ENCODE measurements at regions not wholly inside any gene's neighbourhood (a gene's known extent, or its start where the extent isn't known, plus 50 kb on each side); places are given as distances from the start of the nearest gene placed in this dataset.

DNA sequence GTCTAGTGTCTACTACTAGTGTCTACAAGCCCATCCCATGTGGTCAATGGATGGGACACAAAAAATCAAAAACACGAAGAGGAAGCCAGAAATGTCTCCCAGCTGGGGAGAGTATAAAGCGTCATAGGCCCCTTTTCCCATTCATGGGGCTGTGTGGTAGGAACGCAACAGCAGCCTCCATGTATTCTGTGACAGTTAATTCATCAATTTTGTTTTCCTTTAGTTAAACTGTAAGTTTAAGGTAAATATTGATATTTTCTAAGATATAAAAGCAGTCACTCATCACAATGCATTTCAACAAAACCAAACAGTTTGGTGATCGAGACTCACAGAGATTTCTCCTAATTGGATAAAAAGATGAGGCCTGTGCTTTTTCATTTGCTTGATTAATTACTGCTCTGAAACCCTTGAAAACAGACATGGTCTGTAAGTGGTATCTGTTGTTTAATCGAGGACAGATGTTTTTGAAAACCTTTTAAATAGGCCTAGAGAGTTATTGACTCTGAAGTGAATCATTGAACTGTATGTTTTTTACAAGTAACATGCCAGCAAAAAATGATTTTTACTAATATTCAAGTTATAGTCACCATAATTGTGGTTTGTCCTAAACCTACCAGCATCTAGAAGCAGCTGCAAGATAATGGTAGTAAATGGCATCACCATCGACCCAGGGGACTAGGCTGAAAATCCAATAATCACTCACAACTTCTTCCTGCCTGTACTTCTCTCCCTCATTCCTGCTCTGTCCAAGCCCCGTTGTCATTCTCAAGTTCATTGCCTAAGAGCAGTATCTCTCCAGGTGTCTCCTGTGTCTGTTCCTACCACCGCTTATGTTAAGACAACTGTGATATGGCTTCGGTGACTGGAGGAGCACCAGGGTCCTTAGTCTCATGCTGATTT lies 87.7 kb upstream of the SHISA3 start:
- H3K4ac ChIP-seq (ENCODE audit: low read depth, low read length) = no peak overlapping the region
- ATAC-seq (ENCODE audit: low read depth) = no peak
- H3K56ac ChIP-seq (ENCODE audit: extremely low read depth, insufficient read depth, low read length) = no peak overlapping the region
- no peak overlapping the region for H3K14ac ChIP-seq (replicated peaks; ENCODE audit: low read depth, low read length)
- no peak overlapping the region for H2BK15ac ChIP-seq (ENCODE audit: low read depth, low read length)
- H2BK20ac ChIP-seq (ENCODE audit: low read depth, low read length) = no peak overlapping the region
- ChIA-PET CTCF (no interaction called here), POLR2A (ENCODE audit: unreplicated experiment) (no interaction called here)
- dilution Hi-C loops (cut with HindIII; ENCODE audit: low sequenced_read_pairs, unreplicated experiment) (no loop called here), intact Hi-C loops (cut with micrococcal nuclease) (no loop called here), in situ Hi-C loops (cut with MboI; ENCODE audit: low sequenced_read_pairs) (no loop called here)
- no peaks in the 10 kb centered on the region for H3K9me1 ChIP-seq (ENCODE audit: insufficient read depth, low read length)
- no peak overlapping the region for H3K4me3 ChIP-seq (ENCODE audit: insufficient read depth, low read depth, low read length)
- no peaks in the 10 kb centered on the region for H3K36me3 ChIP-seq (ENCODE audit: control insufficient read depth, insufficient read depth, low read length)
- H4K8ac ChIP-seq (ENCODE audit: low read depth in 2 of 2, low read length in 2 of 2) = no peak overlapping the region
- WGBS, 2 experiments (ENCODE audit: extremely low coverage in 2 of 2, insufficient read length in 1 of 2) = 0% methylated on average over 1 of the region's 9 CpGs; no CpG with 5 or more reads in 1 of the 2 experiments
- no peak overlapping the region for H2AFZ ChIP-seq (replicated peaks; ENCODE audit: low read length, poor library complexity)
- no peak overlapping the region for H4K91ac ChIP-seq (ENCODE audit: insufficient read depth, low read depth, low read length)
- H3K9me3 ChIP-seq (ENCODE audit: control insufficient read depth, insufficient read depth, low read length) = peaks cover 4% of the 10 kb centered on the region; the same call in 1 of the 2 replicates
- no peak overlapping the region for H3K4me2 ChIP-seq (ENCODE audit: low read depth, low read length)
- no peak overlapping the region for H2AK5ac ChIP-seq (ENCODE audit: low read depth, low read length)
- peak overlapping the region; percentile 94; the same call in 1 of the 2 replicates for H3K27ac ChIP-seq (ENCODE audit: insufficient read depth, low read length)
- peak overlapping the region; percentile 75; the same call in 1 of the 2 replicates for H3K18ac ChIP-seq (ENCODE audit: low read depth, low read length)
- peaks cover 2% of the 10 kb centered on the region; the same call in 1 of the 2 replicates for H3K4me1 ChIP-seq (ENCODE audit: control insufficient read depth, insufficient read depth, low read length)
- H4K20me1 ChIP-seq (ENCODE audit: insufficient read depth, low read length) = no peaks in the 10 kb centered on the region
- peak overlapping the region; percentile 36; the same call in 1 of the 2 replicates for H3K9ac ChIP-seq (ENCODE audit: low read depth, low read length)
- DNase-seq = no peak
- no peaks in the 10 kb centered on the region for H3K79me1 ChIP-seq (ENCODE audit: low read depth in 1 of 2, low read length in 2 of 2)
- TF ChIP-seq RAD21 (IDR thresholded peaks at IDR 0.05; ENCODE audit: low read length) = no peak
- TF ChIP-seq FOS (IDR thresholded peaks at IDR 0.05; ENCODE audit: low read depth, low read length) = no peak
- TF ChIP-seq, protein P1, sequence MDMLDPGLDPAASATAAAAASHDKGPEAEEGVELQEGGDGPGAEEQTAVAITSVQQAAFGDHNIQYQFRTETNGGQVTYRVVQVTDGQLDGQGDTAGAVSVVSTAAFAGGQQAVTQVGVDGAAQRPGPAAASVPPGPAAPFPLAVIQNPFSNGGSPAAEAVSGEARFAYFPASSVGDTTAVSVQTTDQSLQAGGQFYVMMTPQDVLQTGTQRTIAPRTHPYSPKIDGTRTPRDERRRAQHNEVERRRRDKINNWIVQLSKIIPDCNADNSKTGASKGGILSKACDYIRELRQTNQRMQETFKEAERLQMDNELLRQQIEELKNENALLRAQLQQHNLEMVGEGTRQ (IDR thresholded peaks at IDR 0.05; ENCODE audit: low read depth, low read length) = no peak
- TF ChIP-seq, protein P2, sequence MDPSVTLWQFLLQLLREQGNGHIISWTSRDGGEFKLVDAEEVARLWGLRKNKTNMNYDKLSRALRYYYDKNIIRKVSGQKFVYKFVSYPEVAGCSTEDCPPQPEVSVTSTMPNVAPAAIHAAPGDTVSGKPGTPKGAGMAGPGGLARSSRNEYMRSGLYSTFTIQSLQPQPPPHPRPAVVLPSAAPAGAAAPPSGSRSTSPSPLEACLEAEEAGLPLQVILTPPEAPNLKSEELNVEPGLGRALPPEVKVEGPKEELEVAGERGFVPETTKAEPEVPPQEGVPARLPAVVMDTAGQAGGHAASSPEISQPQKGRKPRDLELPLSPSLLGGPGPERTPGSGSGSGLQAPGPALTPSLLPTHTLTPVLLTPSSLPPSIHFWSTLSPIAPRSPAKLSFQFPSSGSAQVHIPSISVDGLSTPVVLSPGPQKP (IDR thresholded peaks at IDR 0.05; ENCODE audit: borderline replicate concordance, low read depth, low read length) = no peak
- no peak for TF ChIP-seq BHLHE40 (IDR thresholded peaks at IDR 0.05; ENCODE audit: low read depth, low read length)
- TF ChIP-seq, protein P3, sequence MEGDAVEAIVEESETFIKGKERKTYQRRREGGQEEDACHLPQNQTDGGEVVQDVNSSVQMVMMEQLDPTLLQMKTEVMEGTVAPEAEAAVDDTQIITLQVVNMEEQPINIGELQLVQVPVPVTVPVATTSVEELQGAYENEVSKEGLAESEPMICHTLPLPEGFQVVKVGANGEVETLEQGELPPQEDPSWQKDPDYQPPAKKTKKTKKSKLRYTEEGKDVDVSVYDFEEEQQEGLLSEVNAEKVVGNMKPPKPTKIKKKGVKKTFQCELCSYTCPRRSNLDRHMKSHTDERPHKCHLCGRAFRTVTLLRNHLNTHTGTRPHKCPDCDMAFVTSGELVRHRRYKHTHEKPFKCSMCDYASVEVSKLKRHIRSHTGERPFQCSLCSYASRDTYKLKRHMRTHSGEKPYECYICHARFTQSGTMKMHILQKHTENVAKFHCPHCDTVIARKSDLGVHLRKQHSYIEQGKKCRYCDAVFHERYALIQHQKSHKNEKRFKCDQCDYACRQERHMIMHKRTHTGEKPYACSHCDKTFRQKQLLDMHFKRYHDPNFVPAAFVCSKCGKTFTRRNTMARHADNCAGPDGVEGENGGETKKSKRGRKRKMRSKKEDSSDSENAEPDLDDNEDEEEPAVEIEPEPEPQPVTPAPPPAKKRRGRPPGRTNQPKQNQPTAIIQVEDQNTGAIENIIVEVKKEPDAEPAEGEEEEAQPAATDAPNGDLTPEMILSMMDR (conservative IDR thresholded peaks at IDR 0.05; ENCODE audit: low read depth, low read length) = no peak
- no peak for TF ChIP-seq CEBPB (IDR thresholded peaks at IDR 0.05; ENCODE audit: low read depth, low read length)
- no peak for TF ChIP-seq MAFK (IDR thresholded peaks at IDR 0.05; ENCODE audit: low read depth, low read length)
- no peak for TF ChIP-seq MXI1 (IDR thresholded peaks at IDR 0.05; ENCODE audit: borderline replicate concordance, low read depth, low read length)
- no peak for TF ChIP-seq SMC3 (IDR thresholded peaks at IDR 0.05; ENCODE audit: low read depth, low read length)
- TF ChIP-seq MAZ (IDR thresholded peaks at IDR 0.05; ENCODE audit: borderline replicate concordance, low read depth, low read length) = no peak
- no peak overlapping the region for H2BK5ac ChIP-seq (ENCODE audit: low read depth, low read length, poor library complexity, severe bottlenecking)
- peak overlapping the region; percentile 84; the same call in 1 of the 2 replicates for H4K5ac ChIP-seq (ENCODE audit: low read depth, low read length)
- no peaks in the 10 kb centered on the region for H3K27me3 ChIP-seq (ENCODE audit: control insufficient read depth, insufficient read depth, low read length)
- H2AK9ac ChIP-seq (replicated peaks; ENCODE audit: low read depth, low read length, poor library complexity) = no peak overlapping the region
- no TSS peak for BruUV-seq (replicated peaks)
- no peak overlapping the region for H2BK120ac ChIP-seq (ENCODE audit: low read depth, low read length)
- no peak overlapping the region for H3K23ac ChIP-seq (ENCODE audit: low read depth, low read length)

Measured in IMR-90 (cell line).